ENCODE measurements at regions not wholly inside any gene's neighbourhood (a gene's known extent, or its start where the extent isn't known, plus 50 kb on each side); places are given as distances from the start of the nearest gene placed in this dataset.

DNA sequence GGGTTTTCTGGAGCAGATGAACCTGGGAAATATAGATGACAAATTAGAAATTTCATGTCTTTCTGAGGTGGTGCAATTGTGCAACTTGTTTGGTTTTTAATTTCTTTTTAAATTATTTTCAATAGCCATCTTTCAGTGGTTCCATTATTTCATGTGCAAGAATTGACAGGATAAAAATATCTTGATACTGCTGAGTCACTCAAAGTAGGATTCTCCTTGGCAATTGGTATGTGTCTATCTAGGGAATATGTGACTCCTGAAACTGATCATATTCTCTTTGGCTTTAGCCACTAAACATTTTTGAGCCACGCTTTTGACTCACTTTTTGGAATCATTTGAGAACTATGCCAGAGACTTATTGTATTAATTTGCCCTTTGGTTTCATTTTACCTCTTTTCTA is 331.5 kb downstream of the KCNA4 start:
- intact Hi-C loops (cut with DNase I; ENCODE audit: low total_unique reads): loop anchor here (10.0 kb wide), 1 partner anchor 429 kb away; no protein-coding TSS in a partner anchor
- DNase-seq (ENCODE audit: low spot score in 2 of 2): no peak
- Histone ChIP-seq H3K4me3 (no peak overlapping the region), H3K36me3 (no peaks in the 10 kb centered on the region), H3K27me3 (no peaks in the 10 kb centered on the region), H3K4me1 (no peaks in the 10 kb centered on the region), H3K27ac (no peak overlapping the region), H3K9me3 (no peaks in the 10 kb centered on the region)
- TF ChIP-seq POLR2A (IDR thresholded peaks at IDR 0.05): no peak
- no peak for TF ChIP-seq POLR2AphosphoS5 (IDR thresholded peaks at IDR 0.05)
- TF ChIP-seq, protein P1, sequence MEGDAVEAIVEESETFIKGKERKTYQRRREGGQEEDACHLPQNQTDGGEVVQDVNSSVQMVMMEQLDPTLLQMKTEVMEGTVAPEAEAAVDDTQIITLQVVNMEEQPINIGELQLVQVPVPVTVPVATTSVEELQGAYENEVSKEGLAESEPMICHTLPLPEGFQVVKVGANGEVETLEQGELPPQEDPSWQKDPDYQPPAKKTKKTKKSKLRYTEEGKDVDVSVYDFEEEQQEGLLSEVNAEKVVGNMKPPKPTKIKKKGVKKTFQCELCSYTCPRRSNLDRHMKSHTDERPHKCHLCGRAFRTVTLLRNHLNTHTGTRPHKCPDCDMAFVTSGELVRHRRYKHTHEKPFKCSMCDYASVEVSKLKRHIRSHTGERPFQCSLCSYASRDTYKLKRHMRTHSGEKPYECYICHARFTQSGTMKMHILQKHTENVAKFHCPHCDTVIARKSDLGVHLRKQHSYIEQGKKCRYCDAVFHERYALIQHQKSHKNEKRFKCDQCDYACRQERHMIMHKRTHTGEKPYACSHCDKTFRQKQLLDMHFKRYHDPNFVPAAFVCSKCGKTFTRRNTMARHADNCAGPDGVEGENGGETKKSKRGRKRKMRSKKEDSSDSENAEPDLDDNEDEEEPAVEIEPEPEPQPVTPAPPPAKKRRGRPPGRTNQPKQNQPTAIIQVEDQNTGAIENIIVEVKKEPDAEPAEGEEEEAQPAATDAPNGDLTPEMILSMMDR (IDR thresholded peaks at IDR 0.05): no peak

DNA sequence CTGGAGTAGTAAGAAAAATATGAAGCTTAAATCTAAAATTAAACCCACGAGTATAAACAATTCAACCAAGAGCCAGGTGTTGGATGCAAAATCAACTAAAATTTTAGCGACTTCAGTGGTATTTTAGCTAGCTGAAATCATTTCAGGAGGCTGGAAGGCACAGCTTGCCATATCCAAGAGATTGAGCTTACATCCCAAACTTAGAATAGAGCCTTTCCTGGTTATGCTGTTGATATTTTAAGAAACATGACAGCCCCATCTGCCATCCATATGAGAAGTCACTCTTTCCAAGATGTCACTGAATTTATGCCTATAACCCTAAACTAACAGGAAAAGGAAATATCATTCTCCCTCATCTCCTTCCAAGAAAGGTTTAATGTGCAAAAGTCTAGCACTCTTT is 334.0 kb downstream of the KCNA4 start:
- Histone ChIP-seq H3K27ac (no peak overlapping the region), H3K4me3 (no peak overlapping the region), H3K4me1 (no peaks in the 10 kb centered on the region), H3K36me3 (no peaks in the 10 kb centered on the region), H3K9me3 (no peaks in the 10 kb centered on the region), H3K27me3 (no peaks in the 10 kb centered on the region)
- intact Hi-C loops (cut with DNase I; ENCODE audit: low total_unique reads): loop anchor here (10.0 kb wide), 1 partner anchor 432 kb away; no protein-coding TSS in a partner anchor
- TF ChIP-seq, protein P1 (IDR thresholded peaks at IDR 0.05): no peak
- TF ChIP-seq POLR2AphosphoS5 (IDR thresholded peaks at IDR 0.05): no peak
- no peak for TF ChIP-seq POLR2A (IDR thresholded peaks at IDR 0.05)
- DNase-seq (ENCODE audit: low spot score in 2 of 2): no peak

DNA sequence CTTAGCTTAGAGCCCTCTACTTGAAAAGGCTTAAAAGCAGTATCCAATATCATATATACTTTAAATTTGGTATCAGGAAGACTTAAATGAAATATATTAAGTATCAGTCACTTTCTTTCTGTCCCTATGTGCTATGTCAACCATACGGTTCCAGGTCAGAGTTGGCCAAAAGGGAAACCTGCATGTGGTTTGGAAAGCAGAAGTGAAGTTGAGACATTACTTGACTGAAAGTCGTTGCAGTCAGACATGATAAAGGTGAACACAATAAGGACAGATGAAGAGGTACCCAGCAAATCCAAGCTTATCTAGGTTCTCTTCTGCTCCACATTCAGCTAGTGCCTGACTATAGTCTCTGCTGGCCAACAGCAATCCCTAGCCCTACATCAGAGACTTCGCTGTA is 336.8 kb downstream of the KCNA4 start:
- Histone ChIP-seq H3K27me3 (no peaks in the 10 kb centered on the region), H3K4me3 (no peak overlapping the region), H3K27ac (no peak overlapping the region), H3K4me1 (no peaks in the 10 kb centered on the region), H3K36me3 (no peaks in the 10 kb centered on the region), H3K9me3 (no peaks in the 10 kb centered on the region)
- TF ChIP-seq POLR2A (IDR thresholded peaks at IDR 0.05): no peak
- TF ChIP-seq, protein P1 (IDR thresholded peaks at IDR 0.05): no peak
- no peak for TF ChIP-seq POLR2AphosphoS5 (IDR thresholded peaks at IDR 0.05)
- DNase-seq (ENCODE audit: low spot score in 2 of 2): no peak
- intact Hi-C loops (cut with DNase I; ENCODE audit: low total_unique reads): loop anchor here (10.0 kb wide), 1 partner anchor 435 kb away; no protein-coding TSS in a partner anchor

DNA sequence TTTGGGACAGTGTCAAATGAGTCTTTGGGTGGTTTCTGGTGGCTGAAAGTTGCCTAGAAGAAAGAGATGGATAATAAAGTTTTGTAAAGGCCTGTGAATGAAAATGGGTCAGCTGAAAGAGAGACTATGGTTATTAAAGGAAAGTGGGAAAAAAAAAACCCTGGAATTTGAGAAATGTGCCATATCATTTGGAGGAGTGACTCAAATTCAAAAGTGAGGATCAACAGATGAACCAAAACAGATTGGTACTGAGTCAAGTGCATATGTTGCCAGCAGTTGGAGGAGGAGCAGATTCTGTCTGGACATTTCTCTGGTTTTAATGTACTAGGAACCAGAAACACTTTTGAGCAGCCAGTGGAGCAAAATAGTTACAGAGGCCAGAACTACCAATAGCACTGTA is 339.8 kb downstream of the KCNA4 start:
- Histone ChIP-seq H3K4me1 (no peaks in the 10 kb centered on the region), H3K9me3 (peaks cover 0 to 2% of the 10 kb centered on the region in 2 donors), H3K27ac (no peak overlapping the region), H3K36me3 (no peaks in the 10 kb centered on the region), H3K4me3 (no peak overlapping the region), H3K27me3 (no peaks in the 10 kb centered on the region)
- no peak for DNase-seq (ENCODE audit: low spot score in 2 of 2)
- intact Hi-C loops (cut with DNase I; ENCODE audit: low total_unique reads): no loop called here
- TF ChIP-seq POLR2A (IDR thresholded peaks at IDR 0.05) (no peak), POLR2AphosphoS5 (IDR thresholded peaks at IDR 0.05) (no peak)
- TF ChIP-seq, protein P1 (IDR thresholded peaks at IDR 0.05): no peak

DNA sequence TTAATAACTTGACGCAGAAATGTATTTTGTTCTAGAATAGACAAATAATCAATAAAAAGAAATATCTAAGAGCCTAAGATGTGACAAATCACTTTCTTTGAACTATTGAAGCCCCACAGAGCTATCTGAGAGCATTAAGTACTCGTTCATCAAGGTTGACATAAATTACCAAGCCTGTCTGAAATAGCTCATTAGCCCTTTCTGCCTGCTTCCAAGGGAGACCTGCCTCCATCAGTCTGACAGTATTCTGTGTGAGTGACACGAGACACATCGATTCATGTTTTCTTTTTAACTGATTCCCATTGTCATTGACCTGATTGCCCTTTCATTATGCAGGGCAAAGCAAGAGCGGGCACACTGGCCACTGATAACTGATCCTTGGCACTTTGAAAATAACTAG is 347.5 kb downstream of the KCNA4 start:
- no peak overlapping the region for H3K27ac ChIP-seq
- H3K27me3 ChIP-seq: no peaks in the 10 kb centered on the region
- TF ChIP-seq, protein P1 (IDR thresholded peaks at IDR 0.05): no peak
- no peaks in the 10 kb centered on the region for H3K4me1 ChIP-seq
- H3K4me3 ChIP-seq: no peak overlapping the region
- peaks cover 0 to 8% of the 10 kb centered on the region in 2 donors for H3K9me3 ChIP-seq
- DNase-seq (ENCODE audit: low spot score in 2 of 2): no peak
- intact Hi-C loops (cut with DNase I; ENCODE audit: low total_unique reads): no loop called here
- no peaks in the 10 kb centered on the region for H3K36me3 ChIP-seq

Data from breast epithelium (tissue), 4 donors.